Transverse colon (tissue), 4 donors: ENCODE measurements at regions not wholly inside any gene's neighbourhood (a gene's known extent, or its start where the extent isn't known, plus 50 kb on each side); places are given as distances from the start of the nearest gene placed in this dataset.

Experiments
- DNase-seq: peaks from one replicate; pipeline ENCODE4 v3.0.0-alpha.2; 2019
- H3K27ac ChIP-seq, 4 donors: fragments of 200-600 bp; sonication (generic); 2 replicates each; pipeline ENCODE4 v1.5.1; 2016 to 2018; ENCODE audit warnings: inconsistent platforms in 4 of 4
- H3K27me3 ChIP-seq: fragments of 200-600 bp; sonication (generic); 2 replicates; pipeline ENCODE4 v1.5.1; 2017; ENCODE audit warnings: inconsistent platforms
- H3K36me3 ChIP-seq, 4 donors: fragments of 200-600 bp; sonication (generic); 2 replicates each; pipeline ENCODE4 v1.5.1; 2017 to 2019; ENCODE audit warnings: inconsistent platforms in 4 of 4
- H3K4me1 ChIP-seq, 4 donors: fragments of 200-600 bp; sonication (generic); 2 replicates each; pipeline ENCODE4 v1.5.1; 2017 to 2020; ENCODE audit warnings: inconsistent platforms in 4 of 4
- H3K4me3 ChIP-seq, 4 donors: fragments of 200-600 bp; sonication (generic); 1 replicate in 1 of 4; 2 replicates in 3 of 4; pipeline versions ENCODE4 v1.5.1 to v1.6.1; 2017 to 2019; ENCODE audit warnings: inconsistent platforms in 4 of 4
- H3K9me3 ChIP-seq, 2 donors: fragments of 200-600 bp; sonication (generic); 2 replicates each; pipeline ENCODE4 v1.5.1; 2017 to 2019; ENCODE audit warnings: inconsistent platforms in 2 of 2
- EP300 ChIP-seq: sonication (generic); formaldehyde crosslinking; IDR thresholded peaks from one replicate; pipeline ENCODE4 v1.6.1; 2017; ENCODE audit warnings: antibody characterized with exemption, low read depth
- POLR2A ChIP-seq: fragments of 450-650 bp; IDR thresholded peaks from one replicate; pipeline ENCODE4 v1.6.1; 2016; ENCODE audit warnings: antibody characterized with exemption, mild to moderate bottlenecking, moderate library complexity
- POLR2AphosphoS5 ChIP-seq, 3 donors: sonication (generic); formaldehyde crosslinking; IDR thresholded peaks; one replicate each; pipeline ENCODE4 v1.6.1; 2016; ENCODE audit warnings: antibody characterized with exemption in 3 of 3
- WGBS, 2 donors: methylation state at CpG; one replicate each; pipeline ENCODE4 v1.1.5; 2018; ENCODE audit warnings: low coverage in 1 of 2; 5-methylcytosine and 5-hydroxymethylcytosine counted together
- in situ Hi-C, 4 donors: fragments of 200-750 bp; cut with MboI; loops; one replicate each; pipeline versions ENCODE4 v1.15.0 to v1.15.1; 2017; ENCODE audit warnings: low sequenced_read_pairs in 3 of 4, low pct_ligation_motif_present in 1 of 4, low pct_unique_long_range_greater_than_20kb in 1 of 4
- intact Hi-C: fragments of 100-400 bp; cut with DNase I; formaldehyde crosslinking; loops from one replicate; pipeline ENCODE4 v1.15.1; 2023; ENCODE audit warnings: low total_unique reads
- TF ChIP-seq, protein P1 (sequence below), 5 experiments: fragments of 200-600 bp in 3 of 5; fragments of 450-650 bp in 2 of 5; sonication (generic) in 3 of 5; IDR thresholded peaks; 1 replicate in 2 of 5; 2 replicates in 3 of 5; pipeline ENCODE4 v1.5.1; 2016 to 2017; ENCODE audit warnings: antibody characterized with exemption in 5 of 5, inconsistent platforms in 3 of 5, mild to moderate bottlenecking in 2 of 5, moderate library complexity in 1 of 5

DNA sequence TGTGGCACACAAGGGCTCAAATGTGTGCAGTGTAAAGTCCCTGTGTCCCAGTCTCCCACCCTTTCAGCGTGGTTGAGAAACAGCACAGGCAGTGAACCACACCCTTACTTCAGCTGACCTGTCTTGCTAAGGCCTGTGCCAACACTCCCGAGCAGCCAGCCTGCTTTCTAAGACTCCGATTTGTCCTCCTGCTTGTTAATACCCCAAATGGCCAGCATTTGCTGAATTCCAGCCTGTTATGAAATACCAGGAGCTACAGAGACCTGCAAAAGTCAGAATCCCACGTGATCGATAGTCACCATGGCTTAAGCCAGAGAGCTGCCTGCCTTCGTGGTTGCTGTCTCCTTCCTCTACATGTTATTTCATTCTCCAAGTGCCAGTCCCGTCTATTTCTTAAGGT lies 200.5 kb downstream of the FGF9 start:
- intact Hi-C loops (no loop called here), in situ Hi-C loops (no loop called here)
- Histone ChIP-seq H3K4me1 (peaks cover 0 to 6% (median 0%) of the 10 kb centered on the region in 4 donors), H3K27ac (peak overlapping the region in 1 of 4 donors; percentile 8), H3K27me3 (no peaks in the 10 kb centered on the region), H3K4me3 (no peak overlapping the region), H3K9me3 (no peaks in the 10 kb centered on the region), H3K36me3 (no peaks in the 10 kb centered on the region)
- DNase-seq: no peak
- TF ChIP-seq EP300 (no peak), POLR2A (no peak), POLR2AphosphoS5 (IDR thresholded peaks at IDR 0.05) (no peak)
- TF ChIP-seq, protein P1, sequence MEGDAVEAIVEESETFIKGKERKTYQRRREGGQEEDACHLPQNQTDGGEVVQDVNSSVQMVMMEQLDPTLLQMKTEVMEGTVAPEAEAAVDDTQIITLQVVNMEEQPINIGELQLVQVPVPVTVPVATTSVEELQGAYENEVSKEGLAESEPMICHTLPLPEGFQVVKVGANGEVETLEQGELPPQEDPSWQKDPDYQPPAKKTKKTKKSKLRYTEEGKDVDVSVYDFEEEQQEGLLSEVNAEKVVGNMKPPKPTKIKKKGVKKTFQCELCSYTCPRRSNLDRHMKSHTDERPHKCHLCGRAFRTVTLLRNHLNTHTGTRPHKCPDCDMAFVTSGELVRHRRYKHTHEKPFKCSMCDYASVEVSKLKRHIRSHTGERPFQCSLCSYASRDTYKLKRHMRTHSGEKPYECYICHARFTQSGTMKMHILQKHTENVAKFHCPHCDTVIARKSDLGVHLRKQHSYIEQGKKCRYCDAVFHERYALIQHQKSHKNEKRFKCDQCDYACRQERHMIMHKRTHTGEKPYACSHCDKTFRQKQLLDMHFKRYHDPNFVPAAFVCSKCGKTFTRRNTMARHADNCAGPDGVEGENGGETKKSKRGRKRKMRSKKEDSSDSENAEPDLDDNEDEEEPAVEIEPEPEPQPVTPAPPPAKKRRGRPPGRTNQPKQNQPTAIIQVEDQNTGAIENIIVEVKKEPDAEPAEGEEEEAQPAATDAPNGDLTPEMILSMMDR (IDR thresholded peaks at IDR 0.05): no peak
- WGBS, 2 donors: 32 to 48% methylated on average over 4 to 7 of the region's 7 CpGs

DNA sequence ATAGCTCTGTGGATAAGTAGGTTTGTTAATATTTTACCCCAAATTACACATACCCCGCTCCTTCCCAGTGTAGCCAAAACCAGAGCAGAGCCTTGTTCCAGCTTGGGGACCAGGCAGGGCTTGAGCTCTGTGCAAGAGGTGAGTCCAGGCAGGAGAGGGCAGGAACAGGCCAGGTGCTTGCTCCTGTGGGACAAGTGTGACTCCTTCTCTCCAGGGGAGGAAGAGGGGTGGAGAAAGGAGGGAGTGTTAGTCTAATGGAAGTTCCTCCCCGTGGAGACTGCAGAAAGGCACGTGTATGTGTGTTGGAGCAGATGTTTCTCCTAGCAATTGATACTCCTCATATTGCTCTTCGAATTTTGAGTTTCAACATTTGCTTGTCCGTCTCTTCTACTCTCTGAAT lies 201.0 kb downstream of the FGF9 start:
- H3K9me3 ChIP-seq: no peaks in the 10 kb centered on the region
- H3K4me3 ChIP-seq: no peak overlapping the region
- H3K27ac ChIP-seq: peak overlapping the region in 1 of 4 donors; percentile 8
- in situ Hi-C loops (no loop called here), intact Hi-C loops (no loop called here)
- TF ChIP-seq EP300 (no peak), POLR2A (no peak), POLR2AphosphoS5 (IDR thresholded peaks at IDR 0.05) (no peak)
- TF ChIP-seq, protein P1 (IDR thresholded peaks at IDR 0.05): no peak
- no peaks in the 10 kb centered on the region for H3K36me3 ChIP-seq
- no peaks in the 10 kb centered on the region for H3K27me3 ChIP-seq
- 54 to 60% methylated on average over 5 of the region's 5 CpGs for WGBS, 2 donors
- H3K4me1 ChIP-seq: peaks cover 0 to 6% (median 0%) of the 10 kb centered on the region in 4 donors
- no peak for DNase-seq

DNA sequence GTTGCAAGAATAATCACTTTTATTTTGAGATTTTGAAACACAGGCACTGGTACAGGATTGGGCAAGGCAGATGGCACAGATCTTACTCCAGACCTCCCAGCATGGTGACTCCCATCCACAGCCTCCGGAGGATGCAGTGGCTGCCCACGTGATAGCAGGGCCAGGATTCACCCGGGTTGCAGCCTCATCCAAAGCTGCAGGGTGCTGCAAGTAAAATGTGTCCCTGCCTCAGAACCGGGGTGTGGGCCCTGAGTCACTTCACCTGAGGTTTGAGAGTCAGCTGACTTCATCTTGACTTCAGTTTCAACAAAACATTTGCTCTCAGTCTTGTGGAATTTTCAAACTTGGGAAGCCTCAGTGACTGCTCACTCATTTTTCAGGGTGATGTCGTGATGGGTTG lies 201.9 kb downstream of the FGF9 start:
- in situ Hi-C loops (no loop called here), intact Hi-C loops (no loop called here)
- Histone ChIP-seq H3K4me1 (peaks cover 0 to 6% (median 0%) of the 10 kb centered on the region in 4 donors), H3K27ac (no peak overlapping the region), H3K9me3 (no peaks in the 10 kb centered on the region), H3K27me3 (no peaks in the 10 kb centered on the region), H3K4me3 (no peak overlapping the region), H3K36me3 (no peaks in the 10 kb centered on the region)
- WGBS, 2 donors: 67 to 74% methylated on average over 1 to 5 of the region's 5 CpGs
- no peak for DNase-seq
- TF ChIP-seq POLR2A (no peak), EP300 (no peak), POLR2AphosphoS5 (IDR thresholded peaks at IDR 0.05) (no peak)
- TF ChIP-seq, protein P1 (IDR thresholded peaks at IDR 0.05): no peak

GRCh38 chr13:21875116-21875515 lies 204.2 kb downstream of the FGF9 start:
- H3K27ac ChIP-seq: no peak overlapping the region
- in situ Hi-C loops: no loop called here
- TF ChIP-seq, protein P1 (IDR thresholded peaks at IDR 0.05): no peak
- TF ChIP-seq POLR2AphosphoS5 (IDR thresholded peaks at IDR 0.05): no peak
- no peak for TF ChIP-seq EP300
- TF ChIP-seq POLR2A: no peak

More at GRCh38 chr13:21875116-21875515, 204.2 kb downstream of the FGF9 start:
- peaks cover 0 to 6% (median 0%) of the 10 kb centered on the region in 4 donors for H3K4me1 ChIP-seq
- 71 to 80% methylated on average over 9 of the region's 9 CpGs for WGBS, 2 donors
- H3K9me3 ChIP-seq: no peaks in the 10 kb centered on the region
- H3K27me3 ChIP-seq: no peaks in the 10 kb centered on the region
- H3K36me3 ChIP-seq: no peaks in the 10 kb centered on the region
- no peak for DNase-seq
- intact Hi-C loops: loop anchor here (5.0 kb wide), 1 partner anchor 118 kb away; no protein-coding TSS in a partner anchor
- H3K4me3 ChIP-seq: no peak overlapping the region
